Parathyroid adenoma (tissue), 2 donors: ENCODE measurements at regions not wholly inside any gene's neighbourhood (a gene's known extent, or its start where the extent isn't known, plus 50 kb on each side); places are given as distances from the start of the nearest gene placed in this dataset.

ENCODE experiments used
- H2AFZ ChIP-seq: fragments of 300-600 bp; sonication (generic); one replicate; pipeline ENCODE4 v1.7.0; 2017; ENCODE audit warnings: antibody characterized with exemption, mild to moderate bottlenecking
- H3K27ac ChIP-seq: fragments of 300-600 bp; sonication (generic); one replicate; pipeline ENCODE4 v1.7.0; 2017
- H3K27me3 ChIP-seq: fragments of 300-600 bp; sonication (generic); one replicate; pipeline ENCODE4 v1.7.0; 2017; ENCODE audit warnings: low read length; ENCODE audit not compliant: control insufficient read depth, insufficient read depth
- H3K36me3 ChIP-seq: fragments of 300-600 bp; sonication (generic); one replicate; pipeline ENCODE4 v1.7.0; 2017; ENCODE audit warnings: low read length; ENCODE audit not compliant: control insufficient read depth, insufficient read depth
- H3K4me1 ChIP-seq: fragments of 300-600 bp; sonication (generic); one replicate; pipeline ENCODE4 v1.7.0; 2017; ENCODE audit warnings: control low read depth
- H3K4me2 ChIP-seq: fragments of 300-600 bp; sonication (generic); one replicate; pipeline ENCODE4 v1.7.0; 2017; ENCODE audit warnings: low read length
- H3K4me3 ChIP-seq: fragments of 300-600 bp; sonication (generic); one replicate; pipeline ENCODE4 v1.7.0; 2017; ENCODE audit warnings: low read depth, low read length
- H3K79me2 ChIP-seq: fragments of 300-600 bp; sonication (generic); one replicate; pipeline ENCODE4 v1.7.0; 2017; ENCODE audit warnings: control low read depth
- H3K9ac ChIP-seq: fragments of 300-600 bp; sonication (generic); one replicate; pipeline ENCODE4 v1.7.0; 2017; ENCODE audit warnings: mild to moderate bottlenecking
- H3K9me3 ChIP-seq: fragments of 300-600 bp; sonication (generic); one replicate; pipeline ENCODE4 v1.7.0; 2017; ENCODE audit warnings: low read length; ENCODE audit not compliant: control insufficient read depth
- CTCF ChIP-seq: fragments of 300-600 bp; sonication (generic); IDR thresholded peaks from one replicate; pipeline ENCODE4 v1.7.0; 2017; ENCODE audit warnings: antibody characterized with exemption, mild to moderate bottlenecking
- donor health status: primary hyperparathyroidism.

DNA sequence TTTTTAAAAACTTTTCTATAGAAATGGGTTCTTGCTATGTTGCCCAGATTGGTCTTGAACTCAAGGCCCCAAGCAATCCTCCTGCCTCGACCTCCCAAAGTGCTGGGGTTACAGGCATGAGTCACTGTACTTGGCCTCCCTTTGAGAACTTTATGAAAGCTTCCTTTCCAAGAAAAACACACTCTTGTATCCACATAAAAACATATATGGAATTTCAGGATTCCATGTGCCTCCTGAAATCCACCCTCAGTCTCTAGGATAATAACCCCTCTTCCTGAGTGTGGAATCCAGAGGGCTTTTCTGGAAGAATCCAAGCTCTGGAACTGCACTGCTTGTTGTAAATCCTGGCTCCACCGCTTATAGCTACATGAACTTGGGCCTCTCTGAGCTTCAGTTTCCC, 53.2 kb upstream of the MRTFB start:
- Histone ChIP-seq H3K9ac (no peak overlapping the region), H3K4me1 (peaks cover 7% of the 10 kb centered on the region), H3K4me3 (no peak overlapping the region), H3K4me2 (no peak overlapping the region), H3K79me2 (no peaks in the 10 kb centered on the region), H2AFZ (no peak overlapping the region), H3K36me3 (no peaks in the 10 kb centered on the region), H3K27ac (no peak overlapping the region), H3K27me3 (no peaks in the 10 kb centered on the region), H3K9me3 (no peaks in the 10 kb centered on the region)
- TF ChIP-seq CTCF, result no peak

DNA sequence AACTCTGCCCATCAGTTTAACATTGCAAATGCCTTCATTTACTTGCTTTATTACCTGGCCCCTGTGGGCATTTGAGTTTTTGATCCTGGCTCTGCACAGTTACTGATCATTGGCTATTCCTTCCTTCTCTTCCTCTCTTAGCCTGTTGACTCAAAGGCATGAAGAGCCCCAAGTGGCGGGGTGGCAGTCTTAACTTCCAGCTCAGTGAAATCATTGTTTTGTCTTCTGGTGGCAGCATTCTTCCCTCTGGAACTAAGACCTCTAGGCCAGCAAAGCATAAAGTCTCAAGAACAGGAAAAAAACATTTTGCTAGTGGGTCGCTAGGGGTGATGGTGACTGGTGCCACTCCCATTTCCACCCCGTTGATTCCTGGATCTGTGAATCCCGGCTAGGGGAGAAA, 52.3 kb upstream of the MRTFB start:
- Histone ChIP-seq H3K4me3 (no peak overlapping the region), H3K79me2 (no peaks in the 10 kb centered on the region), H3K4me2 (no peak overlapping the region), H3K9ac (no peak overlapping the region), H3K27me3 (no peaks in the 10 kb centered on the region), H3K36me3 (no peaks in the 10 kb centered on the region), H3K4me1 (peaks cover under 1% of the 10 kb centered on the region), H3K9me3 (no peaks in the 10 kb centered on the region), H2AFZ (no peak overlapping the region), H3K27ac (no peak overlapping the region)
- no peak for TF ChIP-seq CTCF

- H3K27me3 ChIP-seq, result no peaks in the 10 kb centered on the region
- H3K4me2 ChIP-seq, result no peak overlapping the region
- no peaks in the 10 kb centered on the region for H3K79me2 ChIP-seq
These were observed 51.0 kb upstream of the MRTFB start for GRCh38 chr16:14020141-14020540.

More at GRCh38 chr16:14020141-14020540, 51.0 kb upstream of the MRTFB start:
- no peak for TF ChIP-seq CTCF
- Histone ChIP-seq H3K4me1 (no peaks in the 10 kb centered on the region), H2AFZ (no peak overlapping the region), H3K36me3 (no peaks in the 10 kb centered on the region), H3K9me3 (no peaks in the 10 kb centered on the region), H3K4me3 (no peak overlapping the region), H3K9ac (no peak overlapping the region), H3K27ac (no peak overlapping the region)
